ENCODE measurements at regions not wholly inside any gene's neighbourhood (a gene's known extent, or its start where the extent isn't known, plus 50 kb on each side); places are given as distances from the start of the nearest gene placed in this dataset.

DNA sequence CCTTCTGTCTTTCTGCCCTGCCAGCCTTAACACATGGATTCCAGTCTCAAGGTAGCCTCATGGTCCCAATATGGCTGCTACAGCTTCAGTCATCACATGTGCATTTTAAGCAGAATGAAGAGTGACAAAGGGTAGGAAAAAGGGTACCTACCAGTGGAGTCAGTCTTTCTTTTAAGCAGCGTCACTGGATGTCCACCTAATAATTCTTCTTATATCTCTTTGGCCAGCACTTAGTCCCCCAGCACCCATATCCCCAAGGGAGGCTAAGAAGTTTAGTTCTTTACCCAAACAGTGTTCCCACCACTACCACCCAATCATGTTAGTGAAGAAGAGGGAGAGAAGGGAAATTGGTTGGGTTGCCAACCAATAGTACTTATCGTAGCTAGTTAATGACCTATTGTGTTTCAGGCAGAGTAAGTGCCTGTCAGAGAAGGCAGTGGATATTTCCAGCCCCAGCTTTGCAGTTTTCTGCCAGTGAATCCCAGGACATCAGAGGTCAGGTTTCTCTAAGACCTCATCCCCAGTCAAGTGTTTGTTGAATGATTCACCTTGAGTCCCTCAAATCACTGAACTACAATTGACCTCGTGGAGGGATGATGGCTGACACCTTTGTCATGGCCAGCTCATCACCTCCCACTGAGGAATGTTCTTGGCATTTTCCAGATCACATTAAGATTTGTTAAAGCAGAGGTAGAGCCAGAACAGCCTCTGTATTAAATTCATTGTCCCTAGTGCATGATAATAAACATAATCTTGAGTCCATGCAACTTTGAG, 250.9 kb upstream of the CRY1 start:
- TF ChIP-seq REST (IDR thresholded peaks at IDR 0.05; ENCODE audit: insufficient read depth in 1 of 2, low read depth in 2 of 2, low read length in 2 of 2) (no peak), SIN3A (IDR thresholded peaks at IDR 0.05; ENCODE audit: borderline replicate concordance, insufficient read depth, low read length) (no peak), TAF1 (IDR thresholded peaks at IDR 0.05; ENCODE audit: borderline replicate concordance, insufficient read depth, low read length) (no peak), POLR2AphosphoS5 (IDR thresholded peaks at IDR 0.05; ENCODE audit: low read depth, low read length) (no peak), FOXP2 (optimal IDR thresholded peaks at IDR 0.05; ENCODE audit: borderline replicate concordance, extremely low read depth, extremely low read length, insufficient read depth) (no peak)
